8988T (cell line): ENCODE measurements at regions not wholly inside any gene's neighbourhood (a gene's known extent, or its start where the extent isn't known, plus 50 kb on each side); places are given as distances from the start of the nearest gene placed in this dataset.
"Not testable (repeated sequence)": the region's sequence is repeated elsewhere in the genome, so short reads cannot be mapped to it uniquely, and the experiment has no call there.

Experiments used
- DNase-seq: peaks from one replicate; pipeline ENCODE4 v3.0.0; 2011

DNA sequence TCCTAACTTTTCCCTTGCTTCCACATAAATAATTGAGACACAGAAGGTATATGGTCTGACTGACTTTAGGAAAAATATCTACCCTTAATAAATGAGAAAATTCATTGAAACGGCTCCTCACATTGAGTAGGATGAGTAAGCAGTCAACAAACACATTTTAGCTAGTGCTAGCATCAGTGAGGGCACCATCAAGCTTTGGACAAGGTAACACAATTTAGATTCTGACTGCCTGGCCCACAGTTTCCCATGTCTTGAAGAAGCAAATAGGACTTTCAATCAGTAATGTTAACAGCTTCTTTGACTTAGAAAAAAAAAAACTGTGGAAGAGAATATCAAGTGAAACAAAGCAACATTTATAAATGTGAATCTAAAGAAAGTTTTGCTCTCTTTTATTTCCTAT, 70.1 kb upstream of the MBNL1 start:
- no peak for DNase-seq

GRCh38 chr3:152199102-152199840, 69.5 kb upstream of the MBNL1 start:
- DNase-seq, result no peak

- no peak for DNase-seq
Observed at GRCh38 chr3:152200476-152201420, 68.0 kb upstream of the MBNL1 start.

DNA sequence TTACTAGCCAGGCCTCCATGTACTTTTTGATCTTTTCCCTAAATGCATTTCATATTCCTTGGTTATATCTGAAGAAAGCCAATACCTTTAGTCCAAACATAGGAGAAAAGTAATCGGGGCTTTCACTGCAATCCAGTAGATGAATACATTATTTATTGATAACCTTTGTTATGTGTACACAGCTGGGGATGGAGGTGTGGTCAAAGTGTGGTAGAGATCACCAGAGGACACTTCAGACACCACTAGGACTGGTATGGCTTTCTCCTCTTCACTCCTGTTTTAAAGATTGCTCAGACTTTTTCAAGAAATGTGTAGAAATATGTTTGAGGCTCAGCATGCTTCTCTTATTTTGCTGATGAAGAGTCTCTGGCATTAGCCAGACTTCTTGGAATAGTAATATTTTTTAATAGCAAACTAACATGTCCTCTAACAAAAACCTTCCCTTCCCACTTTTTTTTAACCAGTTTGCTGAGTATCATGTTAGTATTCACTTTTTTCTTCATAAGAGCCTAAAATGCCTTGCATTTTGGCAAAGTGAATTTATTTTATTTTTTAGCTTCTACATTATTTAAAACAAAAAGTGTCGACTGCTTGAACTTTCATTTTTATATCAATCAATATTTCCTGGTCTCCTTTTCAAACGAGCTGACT, 65.6 kb upstream of the MBNL1 start:
- DNase-seq, result no peak

DNA sequence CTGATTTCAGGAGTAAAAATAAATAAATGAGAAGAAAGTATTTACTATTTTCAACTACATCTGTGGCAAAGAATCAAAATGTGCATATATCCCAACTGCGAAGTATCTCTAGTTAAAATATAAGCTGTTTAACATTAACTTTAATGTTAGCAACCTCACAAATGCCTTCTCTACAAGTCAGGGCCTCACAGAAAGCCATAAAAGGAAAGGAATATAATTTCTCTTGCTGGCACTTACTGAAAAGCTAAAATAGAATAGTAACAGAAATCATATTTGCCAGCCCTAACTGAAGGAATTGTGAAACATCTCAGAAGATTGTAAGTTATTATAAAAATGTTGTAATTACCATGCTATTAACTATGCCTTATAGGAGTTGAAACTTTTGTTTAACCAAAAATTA, 65.1 kb upstream of the MBNL1 start:
- no peak for DNase-seq

DNA sequence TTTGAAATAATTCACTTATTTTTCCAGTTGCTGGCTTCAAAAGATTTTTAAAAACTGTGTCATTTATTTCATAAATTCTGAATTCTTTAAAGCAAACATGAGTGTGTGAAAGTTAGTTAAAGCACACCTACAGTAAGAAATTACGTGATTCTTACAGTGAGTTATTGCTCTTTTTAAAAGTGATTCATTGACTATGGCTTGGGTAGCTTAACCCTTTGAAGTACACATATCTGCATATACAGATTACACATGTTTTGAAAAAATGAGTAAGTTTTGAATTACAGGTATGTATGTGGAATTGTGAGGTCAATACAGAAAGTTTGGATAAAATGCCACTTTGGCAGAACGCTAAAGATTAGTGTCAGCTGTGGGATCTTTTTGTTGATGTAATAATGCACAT, 64.5 kb upstream of the MBNL1 start:
- DNase-seq, result no peak

- no peak for DNase-seq
Observed at GRCh38 chr3:152205097-152205593, 63.6 kb upstream of the MBNL1 start.

GRCh38 chr3:152206243-152206760, 62.4 kb upstream of the MBNL1 start:
- DNase-seq, result no peak

- DNase-seq, result no peak
Observed at GRCh38 chr3:152208439-152208838, 60.3 kb upstream of the MBNL1 start.

GRCh38 chr3:152209060-152209459, 59.7 kb upstream of the MBNL1 start:
- DNase-seq, result no peak

GRCh38 chr3:152209776-152210175, 59.0 kb upstream of the MBNL1 start:
- DNase-seq, result no peak

- DNase-seq, result no peak
Observed at GRCh38 chr3:152210697-152211096, 58.0 kb upstream of the MBNL1 start.

DNA sequence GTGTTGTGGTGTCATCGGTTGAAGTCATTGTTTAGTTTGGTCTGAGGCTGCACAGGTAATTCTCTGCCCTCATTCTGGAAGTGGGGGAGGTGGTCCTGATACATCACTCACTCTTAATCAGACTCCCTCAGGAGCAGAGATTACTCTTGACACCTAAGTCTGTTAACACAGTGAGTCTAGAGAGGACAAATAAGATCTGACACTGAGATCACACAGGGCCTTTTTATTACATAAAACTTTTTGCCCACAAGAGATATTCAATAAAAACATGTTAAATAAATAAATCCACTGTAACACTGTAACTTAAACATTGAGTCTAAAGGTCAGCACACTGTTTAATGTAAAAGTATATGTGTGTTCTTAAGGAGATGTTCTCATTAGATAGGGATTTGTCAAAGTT, 57.1 kb upstream of the MBNL1 start:
- no peak for DNase-seq

DNA sequence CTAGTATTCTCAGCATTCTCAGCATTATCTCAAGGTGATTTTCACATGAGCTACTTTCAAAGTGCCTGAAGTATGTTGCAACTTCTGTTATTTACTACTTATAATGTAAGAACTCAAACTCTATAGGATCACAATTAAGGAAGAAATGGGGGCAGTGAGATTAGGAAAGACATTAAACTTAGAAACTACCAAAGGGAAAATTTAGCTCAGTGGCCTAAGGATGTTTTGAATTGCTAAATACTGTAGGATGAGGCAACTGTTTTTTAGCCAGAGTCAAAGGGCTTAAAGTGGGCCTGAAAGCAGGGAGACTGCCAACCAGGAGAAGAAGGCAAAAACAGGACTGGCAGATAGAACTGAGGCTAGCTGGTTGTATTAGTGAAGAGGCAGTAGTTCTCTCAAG, 55.5 kb upstream of the MBNL1 start:
- no peak for DNase-seq

- DNase-seq, result no peak
Observed at GRCh38 chr3:152213938-152214337, 54.8 kb upstream of the MBNL1 start.

- DNase-seq, result not testable (repeated sequence)
Observed at GRCh38 chr3:152216960-152217865, 51.5 kb upstream of the MBNL1 start.

GRCh38 chr3:152218602-152219001, 50.1 kb upstream of the MBNL1 start:
- DNase-seq, result no peak
